Ectodermal cell (in vitro differentiated cells): ENCODE measurements at regions not wholly inside any gene's neighbourhood (a gene's known extent, or its start where the extent isn't known, plus 50 kb on each side); places are given as distances from the start of the nearest gene placed in this dataset.

Experiments
- H3K27ac ChIP-seq: 2 replicates; pipeline ENCODE4 v1.7.0; 2013; ENCODE audit warnings: mild to moderate bottlenecking, low read depth, low read length; ENCODE audit not compliant: insufficient read depth, poor library complexity, severe bottlenecking
- H3K27me3 ChIP-seq: 2 replicates; pipeline ENCODE4 v1.7.0; 2013; ENCODE audit warnings: mild to moderate bottlenecking, low read length; ENCODE audit not compliant: insufficient read depth, control insufficient read depth, poor library complexity, severe bottlenecking
- H3K36me3 ChIP-seq: one replicate; pipeline ENCODE4 v1.7.0; 2013; ENCODE audit warnings: low read length; ENCODE audit not compliant: control insufficient read depth, insufficient read depth
- H3K4me1 ChIP-seq: one replicate; pipeline ENCODE4 v1.7.0; 2013; ENCODE audit warnings: low read length; ENCODE audit not compliant: control insufficient read depth, insufficient read depth
- H3K4me3 ChIP-seq: 2 replicates; pipeline ENCODE4 v1.7.0; 2013; ENCODE audit warnings: low read depth, low read length, control low read depth; ENCODE audit not compliant: insufficient read depth
- H3K9me3 ChIP-seq: 2 replicates; pipeline ENCODE4 v1.7.0; 2013; ENCODE audit warnings: mild to moderate bottlenecking, low read length, moderate library complexity; ENCODE audit not compliant: control insufficient read depth
- WGBS, 2 experiments: methylation state at CpG; one replicate each; pipeline ENCODE4 v1.1.7; 2013; ENCODE audit warnings: missing lambda C conversion rate in 2 of 2; 5-methylcytosine and 5-hydroxymethylcytosine counted together

- Histone ChIP-seq H3K9me3 (no peaks in the 10 kb centered on the region), H3K36me3 (no peaks in the 10 kb centered on the region), H3K27ac (no peak overlapping the region), H3K4me3 (no peak overlapping the region), H3K4me1 (no peaks in the 10 kb centered on the region), H3K27me3 (no peaks in the 10 kb centered on the region)
Observed at GRCh38 chr4:179182741-179183140, 1740.5 kb upstream of the AGA start.

DNA sequence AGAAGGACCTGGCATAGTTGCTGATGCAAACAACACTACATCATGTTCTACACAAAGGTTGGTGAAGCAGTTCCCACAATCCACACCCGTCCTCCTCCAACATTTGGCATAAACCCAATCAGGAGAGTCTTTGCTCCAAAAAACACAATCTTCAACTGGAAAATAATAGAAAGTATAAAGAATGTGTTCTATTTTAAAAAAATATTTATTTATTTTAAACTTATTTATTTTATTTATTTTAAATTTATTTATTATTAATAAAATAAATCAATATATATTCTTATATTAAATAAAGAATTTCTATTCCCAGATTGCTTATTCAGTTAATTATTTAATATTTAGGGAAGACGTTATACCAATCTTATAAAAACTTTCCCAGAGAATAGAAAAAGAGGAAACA lies 1753.7 kb upstream of the AGA start:
- Histone ChIP-seq H3K36me3 (no peaks in the 10 kb centered on the region), H3K27me3 (no peaks in the 10 kb centered on the region), H3K4me1 (no peaks in the 10 kb centered on the region), H3K4me3 (no peak overlapping the region), H3K9me3 (no peaks in the 10 kb centered on the region), H3K27ac (no peak overlapping the region)
- WGBS, 2 experiments, result 91 to 100% methylated on average over 1 of the region's 2 CpGs

DNA sequence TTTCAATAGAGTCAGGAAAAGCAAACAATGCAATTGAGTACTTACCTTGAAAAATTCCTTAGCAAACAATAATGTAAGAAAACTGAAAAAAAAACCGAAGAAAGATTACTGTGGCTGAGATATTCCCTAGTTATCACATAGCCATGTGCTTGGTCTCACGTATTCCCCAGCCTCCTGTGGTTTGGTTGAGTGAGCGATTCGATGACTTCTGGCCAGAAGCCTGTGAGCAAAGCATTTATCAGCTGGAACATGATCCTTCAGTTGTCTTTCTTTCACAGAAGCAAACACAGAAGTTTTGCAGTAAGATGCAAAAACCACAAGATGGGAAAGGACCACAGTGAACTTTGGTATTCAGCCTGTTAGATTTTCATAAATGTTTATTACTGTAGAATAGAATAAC lies 1754.3 kb upstream of the AGA start:
- no peaks in the 10 kb centered on the region for H3K9me3 ChIP-seq
- H3K27me3 ChIP-seq, result no peaks in the 10 kb centered on the region
- 75 to 87% methylated on average over 3 to 4 of the region's 4 CpGs for WGBS, 2 experiments
- H3K36me3 ChIP-seq, result no peaks in the 10 kb centered on the region
- H3K27ac ChIP-seq, result no peak overlapping the region
- H3K4me1 ChIP-seq, result no peaks in the 10 kb centered on the region
- no peak overlapping the region for H3K4me3 ChIP-seq

DNA sequence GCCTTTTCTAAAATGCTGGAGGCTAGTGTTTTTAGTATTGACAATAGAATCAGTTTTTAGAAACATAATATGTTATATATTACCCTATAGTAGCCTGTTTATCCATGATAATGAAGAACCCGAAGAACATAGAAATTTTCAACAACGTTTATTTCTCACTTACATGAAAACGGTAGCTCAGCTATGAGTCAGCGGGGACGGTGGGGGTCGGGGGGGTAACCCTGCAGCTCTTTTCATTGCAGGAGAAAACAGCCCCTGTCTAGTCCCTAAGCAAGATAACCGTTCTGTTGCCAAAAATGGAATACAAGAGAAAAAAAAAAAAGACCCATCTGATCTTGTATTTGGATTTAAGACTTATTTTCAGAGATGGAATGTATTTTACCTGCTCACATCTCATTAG lies 1758.4 kb upstream of the AGA start:
- Histone ChIP-seq H3K4me1 (no peaks in the 10 kb centered on the region), H3K9me3 (no peaks in the 10 kb centered on the region), H3K36me3 (no peaks in the 10 kb centered on the region), H3K27ac (no peak overlapping the region), H3K4me3 (no peak overlapping the region), H3K27me3 (no peaks in the 10 kb centered on the region)
- WGBS, 2 experiments, result 89 to 94% methylated on average over 7 of the region's 7 CpGs

- H3K36me3 ChIP-seq, result no peaks in the 10 kb centered on the region
- no peak overlapping the region for H3K4me3 ChIP-seq
- no peak overlapping the region for H3K27ac ChIP-seq
- 95 to 96% methylated on average over 5 of the region's 5 CpGs for WGBS, 2 experiments
- no peaks in the 10 kb centered on the region for H3K4me1 ChIP-seq
- no peaks in the 10 kb centered on the region for H3K9me3 ChIP-seq
- no peaks in the 10 kb centered on the region for H3K27me3 ChIP-seq
Observed at GRCh38 chr4:179225594-179225993, 1783.4 kb upstream of the AGA start.

GRCh38 chr4:179248821-179249220 lies 1806.6 kb upstream of the AGA start:
- no peaks in the 10 kb centered on the region for H3K9me3 ChIP-seq
- H3K4me3 ChIP-seq, result no peak overlapping the region
- no peaks in the 10 kb centered on the region for H3K36me3 ChIP-seq
- no peaks in the 10 kb centered on the region for H3K4me1 ChIP-seq
- H3K27ac ChIP-seq, result no peak overlapping the region
- 92 to 94% methylated on average over 1 of the region's 1 CpG for WGBS, 2 experiments
- no peaks in the 10 kb centered on the region for H3K27me3 ChIP-seq

DNA sequence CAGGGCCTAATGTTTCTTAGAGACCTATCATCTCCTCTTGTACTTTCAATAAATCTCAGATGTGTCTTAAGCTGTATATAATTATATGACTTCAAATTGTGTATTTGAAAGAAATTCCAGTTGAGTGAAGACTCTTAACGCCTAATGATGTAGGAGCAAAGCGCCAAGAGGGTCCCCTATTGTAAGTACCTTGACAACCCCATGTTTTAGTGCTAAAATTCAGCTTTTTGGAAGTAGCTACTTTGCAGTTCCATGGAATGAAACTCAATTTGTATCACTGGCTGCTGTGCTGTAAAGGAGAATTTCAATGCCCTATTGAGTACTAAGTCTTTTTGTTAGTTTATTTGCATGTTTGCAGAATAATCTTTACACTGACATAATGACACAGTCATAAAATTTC lies 1826.6 kb upstream of the AGA start:
- no peaks in the 10 kb centered on the region for H3K9me3 ChIP-seq
- H3K4me3 ChIP-seq, result no peak overlapping the region
- no peaks in the 10 kb centered on the region for H3K27me3 ChIP-seq
- 94 to 97% methylated on average over 2 of the region's 2 CpGs for WGBS, 2 experiments
- no peaks in the 10 kb centered on the region for H3K4me1 ChIP-seq
- H3K36me3 ChIP-seq, result no peaks in the 10 kb centered on the region
- H3K27ac ChIP-seq, result no peak overlapping the region

DNA sequence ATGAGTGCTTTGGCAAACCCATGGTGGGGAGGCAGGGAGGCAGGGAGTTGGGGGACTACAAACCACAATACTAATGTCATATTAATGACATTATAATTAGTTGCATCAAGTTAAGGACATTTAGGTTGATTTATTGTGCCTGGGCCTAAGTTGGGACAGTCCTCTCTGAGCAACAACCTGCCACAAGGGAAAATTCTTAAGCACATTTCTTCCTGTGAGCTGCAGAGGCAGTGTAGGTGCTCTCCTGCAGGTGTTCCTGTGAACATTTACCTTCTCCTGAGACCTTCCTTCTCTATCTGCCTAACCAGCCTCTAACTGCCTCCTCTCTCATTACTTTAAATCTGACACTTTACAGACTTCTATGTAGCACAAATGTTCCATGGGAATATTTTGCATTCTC lies 1830.0 kb upstream of the AGA start:
- no peaks in the 10 kb centered on the region for H3K9me3 ChIP-seq
- H3K27ac ChIP-seq, result no peak overlapping the region
- H3K27me3 ChIP-seq, result no peaks in the 10 kb centered on the region
- H3K4me1 ChIP-seq, result no peaks in the 10 kb centered on the region
- no peak overlapping the region for H3K4me3 ChIP-seq
- no peaks in the 10 kb centered on the region for H3K36me3 ChIP-seq

GRCh38 chr4:179278647-179279046 lies 1836.4 kb upstream of the AGA start:
- no peak overlapping the region for H3K4me3 ChIP-seq
- WGBS, 2 experiments, result 95 to 100% methylated on average over 2 of the region's 2 CpGs
- H3K4me1 ChIP-seq, result no peaks in the 10 kb centered on the region
- H3K9me3 ChIP-seq, result no peaks in the 10 kb centered on the region
- H3K27ac ChIP-seq, result no peak overlapping the region
- H3K27me3 ChIP-seq, result no peaks in the 10 kb centered on the region
- no peaks in the 10 kb centered on the region for H3K36me3 ChIP-seq

GRCh38 chr4:179285696-179286095 lies 1843.5 kb upstream of the AGA start:
- Histone ChIP-seq H3K4me1 (no peaks in the 10 kb centered on the region), H3K9me3 (no peaks in the 10 kb centered on the region), H3K27me3 (no peaks in the 10 kb centered on the region), H3K27ac (no peak overlapping the region), H3K4me3 (no peak overlapping the region), H3K36me3 (no peaks in the 10 kb centered on the region)
- WGBS, 2 experiments, result 93 to 98% methylated on average over 2 to 3 of the region's 3 CpGs

DNA sequence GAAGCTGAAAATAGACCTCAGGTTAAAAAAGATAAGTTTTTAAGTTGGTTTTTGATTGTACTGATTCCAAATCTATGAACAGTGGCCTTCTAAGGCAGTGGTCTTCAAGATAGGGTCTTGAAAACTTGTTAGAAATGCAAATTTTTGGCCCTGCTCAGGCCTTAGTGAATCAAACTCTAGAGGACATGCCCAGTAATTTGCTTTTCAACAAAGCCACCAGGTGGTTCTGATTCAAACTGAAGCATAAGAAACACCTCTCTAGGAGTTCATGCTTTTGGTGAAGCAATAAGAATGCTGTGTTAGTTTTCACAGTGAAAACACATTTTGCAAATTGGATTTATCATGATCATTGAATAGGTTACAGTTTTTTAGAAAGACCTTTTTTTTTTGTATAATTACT lies 1849.4 kb upstream of the AGA start:
- Histone ChIP-seq H3K4me1 (peaks cover 4% of the 10 kb centered on the region), H3K9me3 (no peaks in the 10 kb centered on the region), H3K27ac (no peak overlapping the region), H3K36me3 (no peaks in the 10 kb centered on the region), H3K4me3 (no peak overlapping the region), H3K27me3 (no peaks in the 10 kb centered on the region)
